ENCODE measurements at regions not wholly inside any gene's neighbourhood (a gene's known extent, or its start where the extent isn't known, plus 50 kb on each side); places are given as distances from the start of the nearest gene placed in this dataset.

DNA sequence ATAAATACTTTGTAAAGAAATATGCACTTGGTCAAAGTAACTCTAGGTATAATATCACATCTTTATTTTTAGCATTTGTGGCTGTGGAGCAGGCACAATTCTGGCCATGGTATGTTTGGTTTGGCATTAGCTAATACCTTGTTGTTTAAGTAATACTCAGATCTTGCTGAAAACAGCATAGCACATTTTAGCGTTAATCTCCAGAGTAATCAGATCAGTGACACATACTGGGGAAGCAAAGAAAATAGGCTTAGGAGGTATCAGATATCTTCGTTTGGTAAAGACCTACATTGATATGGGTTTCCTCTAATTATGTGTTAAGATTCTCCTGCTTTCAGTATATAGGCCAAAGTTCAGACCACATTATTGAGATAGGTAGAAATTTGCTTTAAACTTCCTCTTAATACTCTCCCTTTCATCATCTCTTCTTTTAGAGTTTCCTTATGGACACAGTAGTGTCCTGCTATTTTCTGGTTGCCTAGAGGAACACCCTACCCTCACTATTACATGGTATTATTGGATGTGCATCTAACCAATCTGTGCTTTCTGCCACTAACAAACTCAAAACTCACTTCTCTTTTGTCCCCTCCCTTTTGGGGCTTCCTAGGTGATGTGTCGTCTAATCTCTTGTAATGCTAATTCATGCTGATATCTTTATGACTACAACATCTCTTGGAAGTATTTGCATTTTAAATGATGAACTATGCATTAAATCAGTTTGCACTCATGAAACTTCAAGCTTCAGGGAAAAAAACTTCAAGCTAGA, 437.3 kb upstream of the ADAMTSL1 start:
- H3K4me2 ChIP-seq (ENCODE audit: control insufficient read depth, insufficient read depth), result no peak overlapping the region
- H3K79me2 ChIP-seq (ENCODE audit: control insufficient read depth, insufficient read depth, low read length), result no peaks in the 10 kb centered on the region
- ChIA-PET CTCF (no interaction called here), SMC1A (ENCODE audit: uncharacterized antibody, unreplicated experiment) (no interaction called here), POLR2A (no interaction called here), RAD21 (ENCODE audit: unreplicated experiment) (no interaction called here)
- H3K9ac ChIP-seq (ENCODE audit: control insufficient read depth, insufficient read depth, low read length), result no peak overlapping the region
- H3K27me3 ChIP-seq (replicated peaks in 1 of 2; ENCODE audit: control insufficient read depth in 2 of 2, insufficient read depth in 2 of 2, low read length in 1 of 2), result no peaks in the 10 kb centered on the region; a peak in 1 of 4 replicates
- H2AFZ ChIP-seq (ENCODE audit: control insufficient read depth, low read depth, low read length), result no peak overlapping the region
- no peaks in the 10 kb centered on the region for H3K4me1 ChIP-seq (ENCODE audit: control insufficient read depth, insufficient read depth, low read length)
- intact Hi-C loops (cut with micrococcal nuclease; ENCODE audit: unreplicated experiment), result no loop called here
- no peaks in the 10 kb centered on the region for H3K36me3 ChIP-seq (ENCODE audit: control insufficient read depth in 2 of 2, insufficient read depth in 2 of 2, low read length in 1 of 2)
- H4K20me1 ChIP-seq (ENCODE audit: control insufficient read depth, insufficient read depth), result no peaks in the 10 kb centered on the region
- FAIRE-seq (no peak), ATAC-seq (no peak), DNase-seq (ENCODE audit: low read depth, low spot score) (no peak)
- no peak overlapping the region for H3K27ac ChIP-seq (ENCODE audit: control insufficient read depth, insufficient read depth)
- 58% methylated on average over 3 of the region's 3 CpGs for WGBS (ENCODE audit: insufficient coverage, insufficient replicate concordance, low lambda C conversion rate, missing lambda C conversion rate)
- BruUV-seq (replicated peaks), result no TSS peak
- in situ Hi-C loops (cut with MboI), result no loop called here
- H3K4me3 ChIP-seq, result no peak overlapping the region
- TF ChIP-seq SUZ12 (IDR thresholded peaks at IDR 0.05; ENCODE audit: unreplicated experiment) (no peak), IKZF2 (IDR thresholded peaks at IDR 0.05) (no peak), WRNIP1 (IDR thresholded peaks at IDR 0.05; ENCODE audit: borderline replicate concordance, low read depth, low read length) (no peak), JUND (IDR thresholded peaks at IDR 0.05; ENCODE audit: low read depth, low read length) (no peak), ZNF384 (IDR thresholded peaks at IDR 0.05; ENCODE audit: borderline replicate concordance, low read depth, low read length) (no peak), DPF2 (IDR thresholded peaks at IDR 0.05) (no peak), FOXK2 (IDR thresholded peaks at IDR 0.05) (no peak), TARDBP (IDR thresholded peaks at IDR 0.05; ENCODE audit: borderline replicate concordance) (no peak), RELA (IDR thresholded peaks at IDR 0.05; ENCODE audit: borderline replicate concordance, partially characterized antibody) (no peak), ESRRA (IDR thresholded peaks at IDR 0.05; ENCODE audit: low read length) (no peak)
- TF ChIP-seq, protein P1, sequence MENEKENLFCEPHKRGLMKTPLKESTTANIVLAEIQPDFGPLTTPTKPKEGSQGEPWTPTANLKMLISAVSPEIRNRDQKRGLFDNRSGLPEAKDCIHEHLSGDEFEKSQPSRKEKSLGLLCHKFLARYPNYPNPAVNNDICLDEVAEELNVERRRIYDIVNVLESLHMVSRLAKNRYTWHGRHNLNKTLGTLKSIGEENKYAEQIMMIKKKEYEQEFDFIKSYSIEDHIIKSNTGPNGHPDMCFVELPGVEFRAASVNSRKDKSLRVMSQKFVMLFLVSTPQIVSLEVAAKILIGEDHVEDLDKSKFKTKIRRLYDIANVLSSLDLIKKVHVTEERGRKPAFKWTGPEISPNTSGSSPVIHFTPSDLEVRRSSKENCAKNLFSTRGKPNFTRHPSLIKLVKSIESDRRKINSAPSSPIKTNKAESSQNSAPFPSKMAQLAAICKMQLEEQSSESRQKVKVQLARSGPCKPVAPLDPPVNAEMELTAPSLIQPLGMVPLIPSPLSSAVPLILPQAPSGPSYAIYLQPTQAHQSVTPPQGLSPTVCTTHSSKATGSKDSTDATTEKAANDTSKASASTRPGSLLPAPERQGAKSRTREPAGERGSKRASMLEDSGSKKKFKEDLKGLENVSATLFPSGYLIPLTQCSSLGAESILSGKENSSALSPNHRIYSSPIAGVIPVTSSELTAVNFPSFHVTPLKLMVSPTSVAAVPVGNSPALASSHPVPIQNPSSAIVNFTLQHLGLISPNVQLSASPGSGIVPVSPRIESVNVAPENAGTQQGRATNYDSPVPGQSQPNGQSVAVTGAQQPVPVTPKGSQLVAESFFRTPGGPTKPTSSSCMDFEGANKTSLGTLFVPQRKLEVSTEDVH (IDR thresholded peaks at IDR 0.05; ENCODE audit: low read depth, partially characterized antibody), result no peak
- no peaks in the 10 kb centered on the region; the same call in 2 of the 3 replicates for H3K9me3 ChIP-seq (replicated peaks; ENCODE audit: control insufficient read depth, insufficient read depth, low read length)
